Adrenal gland (tissue), 5 donors: ENCODE measurements at regions not wholly inside any gene's neighbourhood (a gene's known extent, or its start where the extent isn't known, plus 50 kb on each side); places are given as distances from the start of the nearest gene placed in this dataset.

Experiments used
- POLR2A ChIP-seq, 2 donors: fragments of 450-650 bp; IDR thresholded peaks; one replicate each; pipeline ENCODE4 v1.6.1; 2017; ENCODE audit warnings: antibody characterized with exemption in 2 of 2, mild to moderate bottlenecking in 2 of 2, moderate library complexity in 1 of 2
- TF ChIP-seq, protein P1 (sequence below), 6 experiments: fragments of 450-650 bp in 4 of 6; fragments of 200-600 bp in 2 of 6; sonication (generic) in 1 of 6; IDR thresholded peaks; 1 replicate in 5 of 6; 2 replicates in 1 of 6; pipeline versions ENCODE4 v1.5.1 to v1.8.0; 2016 to 2021; ENCODE audit warnings: antibody characterized with exemption in 6 of 6, mild to moderate bottlenecking in 2 of 6, moderate library complexity in 1 of 6
- donor health status: DM: no; HTN: no; CAD: no.

DNA sequence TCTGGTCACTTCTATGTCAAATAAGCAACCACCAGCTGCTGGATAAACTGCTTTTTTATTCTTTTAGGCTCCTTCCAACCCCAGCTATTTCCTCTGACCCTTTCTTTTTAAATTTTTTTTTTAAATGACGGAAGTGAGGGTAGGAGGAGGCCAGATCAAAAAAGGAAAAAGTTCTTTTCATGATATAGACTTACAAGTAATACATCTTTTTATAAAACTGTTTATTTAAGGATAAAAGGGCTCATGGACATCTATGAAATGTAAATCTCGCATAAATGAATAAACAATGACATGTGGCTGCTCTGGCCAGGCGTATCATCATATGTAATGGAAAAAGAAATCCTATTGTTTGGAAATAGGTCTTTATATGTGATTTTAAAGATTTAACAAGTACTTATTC, 169.0 kb upstream of the ATP2B1 start:
- TF ChIP-seq, protein P1, sequence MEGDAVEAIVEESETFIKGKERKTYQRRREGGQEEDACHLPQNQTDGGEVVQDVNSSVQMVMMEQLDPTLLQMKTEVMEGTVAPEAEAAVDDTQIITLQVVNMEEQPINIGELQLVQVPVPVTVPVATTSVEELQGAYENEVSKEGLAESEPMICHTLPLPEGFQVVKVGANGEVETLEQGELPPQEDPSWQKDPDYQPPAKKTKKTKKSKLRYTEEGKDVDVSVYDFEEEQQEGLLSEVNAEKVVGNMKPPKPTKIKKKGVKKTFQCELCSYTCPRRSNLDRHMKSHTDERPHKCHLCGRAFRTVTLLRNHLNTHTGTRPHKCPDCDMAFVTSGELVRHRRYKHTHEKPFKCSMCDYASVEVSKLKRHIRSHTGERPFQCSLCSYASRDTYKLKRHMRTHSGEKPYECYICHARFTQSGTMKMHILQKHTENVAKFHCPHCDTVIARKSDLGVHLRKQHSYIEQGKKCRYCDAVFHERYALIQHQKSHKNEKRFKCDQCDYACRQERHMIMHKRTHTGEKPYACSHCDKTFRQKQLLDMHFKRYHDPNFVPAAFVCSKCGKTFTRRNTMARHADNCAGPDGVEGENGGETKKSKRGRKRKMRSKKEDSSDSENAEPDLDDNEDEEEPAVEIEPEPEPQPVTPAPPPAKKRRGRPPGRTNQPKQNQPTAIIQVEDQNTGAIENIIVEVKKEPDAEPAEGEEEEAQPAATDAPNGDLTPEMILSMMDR (IDR thresholded peaks at IDR 0.05), result no peak
- TF ChIP-seq POLR2A (IDR thresholded peaks at IDR 0.05), result no peak
